Stimulated activated CD8-positive, alpha-beta memory T cell treated with anti-CD3 and anti-CD28 coated beads, Interleukin-15, amount 100 ng/mL, for 1 hour (primary cell): ENCODE measurements at regions not wholly inside any gene's neighbourhood (a gene's known extent, or its start where the extent isn't known, plus 50 kb on each side); places are given as distances from the start of the nearest gene placed in this dataset.
"Not testable (repeated sequence)": the region's sequence is repeated elsewhere in the genome, so short reads cannot be mapped to it uniquely, and the experiment has no call there.

Experiments used
- DNase-seq: peaks from one replicate; pipeline ENCODE4 v3.0.0-alpha.2; 2020; ENCODE audit warnings: low read depth

GRCh38 chr15:24733659-24734058 lies 58.1 kb downstream of the NPAP1 start:
- no peak for DNase-seq

GRCh38 chr15:24734396-24734795 lies 58.8 kb downstream of the NPAP1 start:
- no peak for DNase-seq

GRCh38 chr15:24745290-24745689 lies 69.7 kb downstream of the NPAP1 start:
- DNase-seq = no peak

DNA sequence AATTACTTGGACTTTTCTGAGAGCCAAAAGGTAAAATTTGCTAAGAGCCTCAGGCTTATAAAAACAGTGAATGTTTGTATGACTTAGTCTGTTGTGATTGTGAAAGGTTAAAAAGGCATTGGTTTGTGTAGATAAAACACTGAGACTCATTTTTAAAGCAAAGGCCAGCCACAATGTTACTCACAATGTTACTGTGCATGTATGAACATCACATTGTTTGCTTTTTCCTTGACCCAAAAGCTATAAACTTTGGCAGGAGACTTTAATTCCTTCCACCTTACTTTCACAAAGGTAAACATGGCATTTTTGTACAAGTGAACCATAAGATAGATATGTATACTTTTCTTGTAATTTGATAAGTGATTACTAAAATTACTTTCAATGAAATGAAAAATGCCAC lies 70.5 kb downstream of the NPAP1 start:
- no peak for DNase-seq

- DNase-seq = no peak
These were observed 71.8 kb downstream of the NPAP1 start for GRCh38 chr15:24747376-24747775.

- no peak for DNase-seq
These were observed 73.4 kb downstream of the NPAP1 start for GRCh38 chr15:24748812-24749439.

- no peak for DNase-seq
These were observed 76.8 kb downstream of the NPAP1 start for GRCh38 chr15:24752354-24752753.

GRCh38 chr15:24756101-24756500 lies 80.5 kb downstream of the NPAP1 start:
- no peak for DNase-seq

- DNase-seq = no peak
These were observed 84.5 kb downstream of the NPAP1 start for GRCh38 chr15:24760066-24760465.

- DNase-seq = no peak
These were observed 86.2 kb downstream of the NPAP1 start for GRCh38 chr15:24761704-24762302.

DNA sequence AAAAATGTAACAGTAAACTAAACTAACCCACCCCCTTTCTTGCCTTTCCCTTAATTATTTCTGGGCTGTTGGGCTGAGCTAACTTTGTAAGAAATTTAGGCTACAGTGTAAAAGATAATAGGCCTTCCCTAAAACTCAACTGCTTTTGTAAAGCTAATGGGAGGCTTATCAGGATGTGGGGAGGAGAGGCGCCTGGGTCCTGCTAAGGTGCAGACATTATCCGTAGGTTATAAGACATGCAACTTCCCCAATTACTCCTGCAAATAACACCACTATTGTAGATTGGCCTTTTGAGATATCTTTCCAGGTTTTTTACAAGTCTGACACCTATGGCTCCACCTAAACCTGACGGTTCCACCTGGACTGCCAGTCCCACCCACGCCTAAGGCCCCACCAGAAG lies 88.3 kb downstream of the NPAP1 start:
- DNase-seq = no peak

DNA sequence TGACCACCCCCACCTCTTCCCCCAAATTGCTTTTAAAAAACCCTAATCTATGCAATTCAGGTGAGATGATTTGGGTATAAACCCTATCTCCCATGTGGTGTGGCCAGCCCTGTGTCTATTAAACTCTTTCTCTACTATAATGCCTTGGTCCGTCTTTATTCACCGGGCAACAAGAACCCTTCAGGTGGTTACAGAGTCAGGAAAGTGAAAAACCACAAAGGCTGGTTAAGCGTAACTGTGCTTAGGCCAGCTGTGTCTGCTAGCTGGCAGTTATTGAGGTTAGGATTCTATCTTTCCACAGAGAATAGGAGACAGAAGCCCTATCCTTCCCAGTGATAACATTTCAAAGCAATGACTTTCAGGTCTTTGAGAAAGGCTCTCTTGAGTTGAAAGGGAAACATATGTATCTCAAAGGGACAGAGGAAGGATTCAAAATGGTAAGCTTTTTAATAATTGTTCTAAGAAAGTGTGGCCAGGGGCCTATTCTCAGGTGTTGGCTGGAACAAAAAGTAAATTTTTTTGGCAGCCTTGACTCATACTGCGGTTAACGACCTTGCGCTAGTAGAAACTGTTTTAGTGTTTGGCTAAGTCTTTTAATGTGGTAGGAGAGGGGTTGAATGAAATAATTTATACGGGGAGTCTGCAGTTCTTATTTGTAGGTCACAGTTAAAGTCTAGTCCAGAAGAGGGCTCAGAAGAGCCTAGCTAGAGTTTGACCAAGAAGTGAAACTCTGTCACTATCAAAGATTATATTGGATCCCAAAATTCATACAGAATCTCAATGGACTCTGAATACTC lies 89.0 kb downstream of the NPAP1 start:
- DNase-seq = no peak

- no peak for DNase-seq
These were observed 91.0 kb downstream of the NPAP1 start for GRCh38 chr15:24766511-24767133.

- DNase-seq = no peak
These were observed 96.7 kb downstream of the NPAP1 start for GRCh38 chr15:24772266-24772665.

- peak; percentile 19 for DNase-seq
These were observed 97.3 kb downstream of the NPAP1 start for GRCh38 chr15:24772686-24773373.

DNA sequence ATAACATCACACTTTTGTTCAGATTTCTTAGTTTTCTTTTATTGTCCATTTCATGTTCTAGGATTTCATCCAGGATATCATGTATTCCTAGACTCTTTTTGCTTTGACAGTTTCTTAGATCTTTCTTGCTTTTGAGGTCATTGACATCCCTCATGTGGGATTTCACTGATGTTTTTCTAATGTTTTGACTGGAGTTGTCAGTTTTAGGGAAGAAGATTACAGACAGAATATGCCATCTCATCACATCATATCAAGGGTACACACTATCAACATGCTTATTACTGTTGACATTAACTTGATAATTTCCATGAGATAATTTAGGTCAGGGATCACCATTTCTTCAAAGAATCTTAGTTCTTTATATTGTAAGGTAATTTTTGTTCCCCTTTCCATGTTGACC lies 101.7 kb downstream of the NPAP1 start:
- DNase-seq = no peak

GRCh38 chr15:24784506-24784905 lies 108.9 kb downstream of the NPAP1 start:
- no peak for DNase-seq

- DNase-seq = no peak
These were observed 110.8 kb downstream of the NPAP1 start for GRCh38 chr15:24786347-24786746.

DNA sequence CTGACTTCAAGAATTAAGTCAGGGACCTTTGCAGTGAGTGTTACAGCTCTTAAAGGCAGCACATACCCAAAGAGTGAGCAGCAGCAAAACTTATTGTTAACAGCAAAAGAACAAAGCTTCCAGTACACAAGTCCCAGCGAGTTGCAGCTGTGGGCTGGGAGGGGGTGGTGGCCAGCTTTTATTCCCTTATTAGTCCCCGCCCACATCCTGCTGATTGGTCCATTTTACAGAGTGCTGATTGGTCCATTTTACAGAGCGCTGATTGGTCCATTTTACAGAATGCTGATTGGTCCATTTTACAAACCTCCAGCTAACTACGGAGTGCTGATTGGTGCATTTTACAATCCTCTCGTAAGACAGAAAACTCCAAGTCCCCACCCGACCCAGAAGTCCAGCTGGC lies 127.0 kb downstream of the NPAP1 start:
- DNase-seq = not testable (repeated sequence)

DNA sequence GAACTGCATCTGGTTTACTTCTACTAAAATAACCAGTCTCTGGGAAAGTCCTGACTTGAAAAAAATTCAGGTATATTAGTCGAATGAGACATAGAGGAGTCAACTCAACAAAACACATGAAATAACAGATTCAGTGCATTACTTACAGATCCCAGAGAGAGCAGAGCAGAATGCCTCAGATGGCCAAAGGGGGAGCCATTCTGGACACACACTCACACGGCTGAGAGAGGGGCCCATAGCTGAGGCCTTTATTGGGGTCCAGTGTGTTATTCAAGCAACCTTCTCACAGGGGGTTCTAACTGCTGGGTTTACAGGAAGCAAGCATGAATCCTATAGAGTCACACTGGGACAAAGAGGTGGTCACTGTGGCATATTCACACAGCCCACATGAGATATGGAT lies 135.1 kb upstream of the SNRPN start:
- no peak for DNase-seq

DNA sequence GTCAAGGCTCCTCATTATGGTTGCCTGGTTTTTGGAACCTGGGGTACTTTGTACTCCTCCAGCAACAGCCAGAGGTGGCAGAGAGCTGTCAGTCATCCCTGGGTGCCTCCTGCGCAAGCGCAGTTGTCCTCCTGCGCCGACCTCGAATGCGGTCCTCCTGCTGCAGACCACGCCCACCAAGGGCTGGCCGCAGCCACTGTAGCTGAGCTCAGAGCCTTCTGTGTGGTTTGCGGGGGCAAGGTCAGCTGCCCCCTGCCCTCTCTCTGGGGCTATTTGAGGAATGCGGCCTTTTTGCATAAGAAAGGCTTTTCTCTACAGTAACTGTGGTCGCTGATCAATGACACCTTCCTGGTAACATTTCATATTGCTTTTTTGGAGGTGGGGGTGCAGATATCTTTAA lies 131.3 kb upstream of the SNRPN start:
- no peak for DNase-seq

DNA sequence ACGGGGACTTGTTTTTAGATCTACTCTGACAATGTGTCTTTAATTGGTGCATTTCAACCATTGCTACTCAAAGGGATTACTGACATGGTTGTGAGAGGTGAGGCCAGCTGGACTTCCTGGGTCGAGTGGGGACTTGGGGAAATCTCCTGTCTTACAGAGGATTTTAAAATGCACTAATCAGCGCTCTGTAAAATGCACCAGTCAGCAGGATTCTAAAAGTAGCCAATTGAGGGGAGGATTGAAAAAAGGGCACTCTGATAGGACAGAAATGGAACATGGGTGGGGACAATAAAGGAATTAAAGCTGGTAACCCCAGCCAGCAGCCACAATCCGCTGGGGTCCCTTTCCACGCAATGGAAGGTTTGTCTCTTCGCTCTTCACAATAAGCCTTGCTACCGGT lies 122.5 kb upstream of the SNRPN start:
- no peak for DNase-seq
